CD14-positive monocyte (primary cell): ENCODE measurements at regions not wholly inside any gene's neighbourhood (a gene's known extent, or its start where the extent isn't known, plus 50 kb on each side); places are given as distances from the start of the nearest gene placed in this dataset.

Experiments
- DNase-seq, 3 donors: peaks; one replicate each; pipeline ENCODE4 v3.0.0-alpha.2; 2011 to 2022
- H2AFZ ChIP-seq: 2 replicates; pipeline ENCODE4 v1.6.0; 2012; ENCODE audit warnings: mild to moderate bottlenecking, low read depth, low read length, inconsistent platforms; ENCODE audit not compliant: insufficient read depth, poor library complexity, severe bottlenecking
- H3K27ac ChIP-seq, 2 donors: 1 replicate in 1 of 2; 2 replicates in 1 of 2; pipeline ENCODE4 v1.5.1; 2012 to 2013; ENCODE audit warnings: low read length in 2 of 2, control low read depth in 1 of 2, inconsistent platforms in 1 of 2, low read depth in 1 of 2, mild to moderate bottlenecking in 1 of 2
- H3K27me3 ChIP-seq, 2 donors: one replicate each; pipeline versions ENCODE4 v1.6.0 to v1.6.1; 2011 to 2013; ENCODE audit warnings: low read length in 2 of 2; ENCODE audit not compliant: control insufficient read depth in 2 of 2, insufficient read depth in 2 of 2
- H3K36me3 ChIP-seq, 2 donors: replicated peaks in 1 of 2; 1 replicate in 1 of 2; 2 replicates in 1 of 2; pipeline versions ENCODE4 v1.5.1 to v1.6.1; 2012 to 2013; ENCODE audit warnings: low read length in 2 of 2, control low read depth in 1 of 2, inconsistent platforms in 1 of 2, mild to moderate bottlenecking in 1 of 2; ENCODE audit not compliant: insufficient read depth in 2 of 2, control insufficient read depth in 1 of 2
- H3K4me1 ChIP-seq, 2 donors: 1 replicate in 1 of 2; 2 replicates in 1 of 2; pipeline versions ENCODE4 v1.5.1 to v1.6.1; 2012 to 2013; ENCODE audit warnings: low read length in 2 of 2, control low read depth in 1 of 2, inconsistent platforms in 1 of 2, mild to moderate bottlenecking in 1 of 2, moderate library complexity in 1 of 2; ENCODE audit not compliant: insufficient read depth in 2 of 2, control insufficient read depth in 1 of 2
- H3K4me2 ChIP-seq: replicated peaks from 2 replicates; pipeline ENCODE3; 2012; ENCODE audit warnings: low read length, moderate library complexity, mild to moderate bottlenecking; ENCODE audit not compliant: poor library complexity, severe bottlenecking; ENCODE audit errors: extremely low read depth
- H3K4me3 ChIP-seq, 3 experiments: fragments of 200-600 bp in 1 of 3; sonication (generic) in 1 of 3; replicated peaks in 1 of 3; 1 replicate in 2 of 3; 2 replicates in 1 of 3; pipeline ENCODE4 v1.5.1; 2011 to 2013; ENCODE audit warnings: low read length in 3 of 3, mild to moderate bottlenecking in 3 of 3, control low read depth in 2 of 3, low read depth in 2 of 3, inconsistent platforms in 1 of 3, moderate library complexity in 1 of 3
- H3K79me2 ChIP-seq: 2 replicates; pipeline ENCODE4 v1.6.0; 2012; ENCODE audit warnings: mild to moderate bottlenecking, control low read depth, inconsistent platforms, low read length, moderate library complexity; ENCODE audit not compliant: insufficient read depth
- H3K9ac ChIP-seq: 2 replicates; pipeline ENCODE4 v1.6.0; 2017; ENCODE audit warnings: low read length, mild to moderate bottlenecking; ENCODE audit not compliant: insufficient read depth, poor library complexity, severe bottlenecking
- H3K9me3 ChIP-seq, 2 donors: replicated peaks in 1 of 2; 1 replicate in 1 of 2; 2 replicates in 1 of 2; pipeline versions ENCODE4 v1.5.1 to v1.6.1; 2012 to 2013; ENCODE audit warnings: low read length in 2 of 2, control low read depth in 1 of 2; ENCODE audit not compliant: control insufficient read depth in 1 of 2, insufficient read depth in 1 of 2
- H4K20me1 ChIP-seq: 2 replicates; pipeline ENCODE4 v1.6.0; 2012; ENCODE audit warnings: mild to moderate bottlenecking, low read length, control low read depth, moderate library complexity; ENCODE audit not compliant: insufficient read depth
- H3K27ac Mint-ChIP-seq, 7 donors: one replicate each; pipeline ENCODE4 v1.8.0; 2020; ENCODE audit warnings: mild to moderate bottlenecking in 7 of 7, mixed read lengths in 7 of 7, moderate library complexity in 6 of 7, inconsistent platforms in 2 of 7
- H3K27me3 Mint-ChIP-seq, 3 donors: one replicate each; pipeline ENCODE4 v1.8.0; 2021 to 2022; ENCODE audit warnings: low read depth in 3 of 3, mild to moderate bottlenecking in 3 of 3, mixed read lengths in 3 of 3, moderate library complexity in 3 of 3, inconsistent platforms in 1 of 3
- H3K36me3 Mint-ChIP-seq, 2 donors: one replicate each; pipeline ENCODE4 v1.8.0; 2020; ENCODE audit warnings: mixed read lengths in 2 of 2, inconsistent platforms in 1 of 2, mild to moderate bottlenecking in 1 of 2
- H3K4me1 Mint-ChIP-seq: one replicate; pipeline ENCODE4 v1.8.0; 2020; ENCODE audit warnings: mild to moderate bottlenecking, mixed read lengths
- H3K4me3 Mint-ChIP-seq, 2 donors: one replicate each; pipeline ENCODE4 v1.8.0; 2020; ENCODE audit warnings: mild to moderate bottlenecking in 2 of 2, mixed read lengths in 2 of 2, moderate library complexity in 1 of 2
- H3K9me3 Mint-ChIP-seq, 7 donors: one replicate each; pipeline ENCODE4 v1.8.0; 2020 to 2022; ENCODE audit warnings: mixed read lengths in 7 of 7, mild to moderate bottlenecking in 6 of 7, moderate library complexity in 6 of 7, inconsistent platforms in 2 of 7
- WGBS: methylation state at CpG from one replicate; pipeline ENCODE4 v1.1.5; 2013; ENCODE audit warnings: missing lambda C conversion rate; ENCODE audit not compliant: insufficient coverage; 5-methylcytosine and 5-hydroxymethylcytosine counted together
- intact Hi-C, 2 donors: fragments of 100-400 bp; cut with micrococcal nuclease; formaldehyde crosslinking; loops; one replicate each; pipeline versions ENCODE4 v1.15.0 to v1.15.1; 2023
- TF ChIP-seq, protein P1 (sequence below): fragments of 200-600 bp; IDR thresholded peaks from one replicate; pipeline ENCODE4 v1.8.0; 2022; ENCODE audit warnings: antibody characterized with exemption, mild to moderate bottlenecking

DNA sequence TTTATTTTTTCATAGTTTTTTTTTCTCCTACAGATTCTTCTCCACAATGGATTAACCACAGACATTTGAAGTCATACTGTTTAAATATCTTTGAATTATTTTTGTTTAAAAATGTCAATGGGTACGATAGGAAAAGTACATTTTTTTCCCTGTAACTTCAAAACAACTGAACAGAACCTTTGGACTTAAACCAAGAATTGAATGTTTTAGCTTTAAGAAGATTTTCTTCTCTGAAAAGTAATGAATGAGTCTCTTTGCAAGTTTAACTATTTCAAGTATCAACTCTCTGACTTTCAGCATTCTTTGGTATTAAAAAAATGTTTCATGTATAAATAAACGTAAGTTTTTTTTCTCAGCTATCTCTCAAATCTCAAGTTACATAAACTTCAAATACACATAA lies 364.3 kb downstream of the FBXO8 start:
- H3K27ac ChIP-seq, result no peak overlapping the region
- H3K36me3 Mint-ChIP-seq, result no peaks in the 10 kb centered on the region
- H3K36me3 ChIP-seq, result no peaks in the 10 kb centered on the region
- intact Hi-C loops, result no loop called here
- no peak overlapping the region for H2AFZ ChIP-seq
- H3K4me3 Mint-ChIP-seq, result no peak overlapping the region
- TF ChIP-seq, protein P1, sequence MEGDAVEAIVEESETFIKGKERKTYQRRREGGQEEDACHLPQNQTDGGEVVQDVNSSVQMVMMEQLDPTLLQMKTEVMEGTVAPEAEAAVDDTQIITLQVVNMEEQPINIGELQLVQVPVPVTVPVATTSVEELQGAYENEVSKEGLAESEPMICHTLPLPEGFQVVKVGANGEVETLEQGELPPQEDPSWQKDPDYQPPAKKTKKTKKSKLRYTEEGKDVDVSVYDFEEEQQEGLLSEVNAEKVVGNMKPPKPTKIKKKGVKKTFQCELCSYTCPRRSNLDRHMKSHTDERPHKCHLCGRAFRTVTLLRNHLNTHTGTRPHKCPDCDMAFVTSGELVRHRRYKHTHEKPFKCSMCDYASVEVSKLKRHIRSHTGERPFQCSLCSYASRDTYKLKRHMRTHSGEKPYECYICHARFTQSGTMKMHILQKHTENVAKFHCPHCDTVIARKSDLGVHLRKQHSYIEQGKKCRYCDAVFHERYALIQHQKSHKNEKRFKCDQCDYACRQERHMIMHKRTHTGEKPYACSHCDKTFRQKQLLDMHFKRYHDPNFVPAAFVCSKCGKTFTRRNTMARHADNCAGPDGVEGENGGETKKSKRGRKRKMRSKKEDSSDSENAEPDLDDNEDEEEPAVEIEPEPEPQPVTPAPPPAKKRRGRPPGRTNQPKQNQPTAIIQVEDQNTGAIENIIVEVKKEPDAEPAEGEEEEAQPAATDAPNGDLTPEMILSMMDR, result no peak
- no peaks in the 10 kb centered on the region for H3K79me2 ChIP-seq
- WGBS, result no CpG with 5 or more reads among the region's 2 CpGs
- H3K4me2 ChIP-seq, result no peak overlapping the region
- no peaks in the 10 kb centered on the region for H3K27me3 ChIP-seq
- peaks cover 3 to 12% (median 6%) of the 10 kb centered on the region in 3 donors for H3K27me3 Mint-ChIP-seq
- no peaks in the 10 kb centered on the region for H4K20me1 ChIP-seq
- no peak for DNase-seq
- no peaks in the 10 kb centered on the region for H3K4me1 Mint-ChIP-seq
- H3K4me1 ChIP-seq, result no peaks in the 10 kb centered on the region
- no peak overlapping the region for H3K4me3 ChIP-seq
- no peaks in the 10 kb centered on the region for H3K9me3 Mint-ChIP-seq
- H3K9ac ChIP-seq, result no peak overlapping the region
- H3K9me3 ChIP-seq, result no peaks in the 10 kb centered on the region
- no peak overlapping the region for H3K27ac Mint-ChIP-seq

DNA sequence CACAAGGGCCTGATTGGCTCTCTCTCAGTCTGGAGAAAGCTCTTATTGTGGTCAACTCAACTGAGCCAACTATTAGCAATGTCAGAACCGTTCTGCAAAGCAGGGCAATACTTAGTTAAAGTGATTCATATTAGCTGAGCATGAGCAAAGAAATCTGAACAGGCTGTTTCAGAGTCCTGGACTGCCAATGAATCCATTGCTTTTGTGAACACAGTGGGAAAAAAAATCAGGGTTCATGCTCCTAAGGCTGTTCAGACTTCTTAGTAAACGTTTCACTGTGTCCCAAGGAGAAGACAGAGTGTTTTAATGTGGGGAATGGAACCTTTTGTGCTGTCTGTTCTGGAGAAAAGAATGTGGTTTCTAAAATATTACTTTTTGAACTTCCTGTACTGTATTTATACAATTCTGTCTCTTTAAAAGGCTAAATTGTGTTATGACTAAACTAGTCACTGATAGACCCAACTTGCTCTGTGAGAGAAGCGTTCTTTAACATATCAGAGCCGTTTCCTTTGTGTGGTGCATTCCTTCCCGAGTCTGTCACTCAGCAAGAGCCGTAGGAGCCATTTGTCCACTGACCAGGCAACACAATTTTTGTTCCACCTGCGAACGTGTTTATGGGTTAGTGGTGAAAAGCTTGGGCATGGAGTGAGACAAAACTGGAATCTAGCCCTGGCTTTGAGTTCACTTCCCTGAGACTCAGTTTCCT lies 366.1 kb downstream of the FBXO8 start:
- intact Hi-C loops, result no loop called here
- Mint-ChIP-seq H3K27me3 (peaks cover 2 to 4% (median 2%) of the 10 kb centered on the region in 3 donors), H3K4me1 (no peaks in the 10 kb centered on the region), H3K27ac (no peak overlapping the region), H3K9me3 (peaks cover 0 to 3% (median 0%) of the 10 kb centered on the region in 7 donors), H3K4me3 (no peak overlapping the region), H3K36me3 (no peaks in the 10 kb centered on the region)
- Histone ChIP-seq H3K4me1 (no peaks in the 10 kb centered on the region), H3K36me3 (no peaks in the 10 kb centered on the region), H3K9me3 (no peaks in the 10 kb centered on the region), H3K79me2 (no peaks in the 10 kb centered on the region), H3K27ac (no peak overlapping the region), H4K20me1 (no peaks in the 10 kb centered on the region), H3K9ac (no peak overlapping the region), H3K4me2 (no peak overlapping the region), H2AFZ (no peak overlapping the region), H3K27me3 (no peaks in the 10 kb centered on the region), H3K4me3 (no peak overlapping the region)
- TF ChIP-seq, protein P1, result no peak
- DNase-seq, result no peak
- WGBS, result 86% methylated on average over 2 of the region's 8 CpGs
